Mammary epithelial cell (primary cell): ENCODE measurements at regions not wholly inside any gene's neighbourhood (a gene's known extent, or its start where the extent isn't known, plus 50 kb on each side); places are given as distances from the start of the nearest gene placed in this dataset.

Experiments
- EZH2 ChIP-seq: IDR thresholded peaks from 2 replicates; pipeline ENCODE4 v1.6.1; 2012; ENCODE audit warnings: low read length, inconsistent platforms, borderline replicate concordance
- TF ChIP-seq, protein P1 (sequence below), 2 donors: IDR thresholded peaks in 1 of 2; conservative IDR thresholded peaks in 1 of 2; 2 replicates each; pipeline ENCODE4 v1.5.1; 2011 to 2012; ENCODE audit warnings: inconsistent platforms in 2 of 2, low read length in 2 of 2, mild to moderate bottlenecking in 2 of 2, control low read depth in 1 of 2, low read depth in 1 of 2; ENCODE audit not compliant: insufficient read depth in 1 of 2; ENCODE audit errors: extremely low read depth in 1 of 2

DNA sequence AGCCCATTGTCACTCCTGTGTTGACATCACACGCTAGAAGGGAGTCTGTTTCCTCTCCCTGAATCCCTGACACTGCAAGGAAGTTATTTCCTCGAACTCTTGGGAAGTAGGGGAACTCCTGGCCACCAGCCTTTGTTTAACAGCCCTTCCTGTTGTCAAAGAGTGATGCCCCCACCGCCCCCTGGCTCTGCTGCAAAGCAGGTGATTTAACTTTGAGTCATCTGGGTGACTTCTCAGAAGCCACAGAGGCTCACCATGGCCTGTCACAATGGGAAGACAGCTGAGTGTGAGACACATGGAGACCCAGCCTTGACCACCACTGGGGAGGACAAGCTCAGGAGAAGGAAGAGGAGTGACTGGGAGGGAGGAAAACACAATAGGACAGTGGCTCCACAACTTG, 182.8 kb downstream of the PSMG1 start:
- TF ChIP-seq, protein P1, sequence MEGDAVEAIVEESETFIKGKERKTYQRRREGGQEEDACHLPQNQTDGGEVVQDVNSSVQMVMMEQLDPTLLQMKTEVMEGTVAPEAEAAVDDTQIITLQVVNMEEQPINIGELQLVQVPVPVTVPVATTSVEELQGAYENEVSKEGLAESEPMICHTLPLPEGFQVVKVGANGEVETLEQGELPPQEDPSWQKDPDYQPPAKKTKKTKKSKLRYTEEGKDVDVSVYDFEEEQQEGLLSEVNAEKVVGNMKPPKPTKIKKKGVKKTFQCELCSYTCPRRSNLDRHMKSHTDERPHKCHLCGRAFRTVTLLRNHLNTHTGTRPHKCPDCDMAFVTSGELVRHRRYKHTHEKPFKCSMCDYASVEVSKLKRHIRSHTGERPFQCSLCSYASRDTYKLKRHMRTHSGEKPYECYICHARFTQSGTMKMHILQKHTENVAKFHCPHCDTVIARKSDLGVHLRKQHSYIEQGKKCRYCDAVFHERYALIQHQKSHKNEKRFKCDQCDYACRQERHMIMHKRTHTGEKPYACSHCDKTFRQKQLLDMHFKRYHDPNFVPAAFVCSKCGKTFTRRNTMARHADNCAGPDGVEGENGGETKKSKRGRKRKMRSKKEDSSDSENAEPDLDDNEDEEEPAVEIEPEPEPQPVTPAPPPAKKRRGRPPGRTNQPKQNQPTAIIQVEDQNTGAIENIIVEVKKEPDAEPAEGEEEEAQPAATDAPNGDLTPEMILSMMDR (conservative IDR thresholded peaks at IDR 0.05 in 1 of 2, IDR thresholded peaks at IDR 0.05 in 1 of 2; ENCODE audit: extremely low read depth in 1 of 2, insufficient read depth in 1 of 2, low read depth in 1 of 2, low read length in 2 of 2), result no peak
- TF ChIP-seq EZH2, result no peak
